ENCODE measurements at regions not wholly inside any gene's neighbourhood (a gene's known extent, or its start where the extent isn't known, plus 50 kb on each side); places are given as distances from the start of the nearest gene placed in this dataset.

GRCh38 chr11:70596091-70596490 lies 197.8 kb downstream of the CTTN start:
- CTCF ChIA-PET = no interaction called here
- H3K9me3 ChIP-seq (ENCODE audit: control insufficient read depth in 1 of 2, insufficient read depth in 1 of 2, low read depth in 1 of 2, low read length in 2 of 2) = no peaks in the 10 kb centered on the region
- TF ChIP-seq TCF7L2 (IDR thresholded peaks at IDR 0.05; ENCODE audit: borderline replicate concordance, extremely low read depth, insufficient read depth, insufficient read length) (no peak), CEBPB (IDR thresholded peaks at IDR 0.05; ENCODE audit: low read depth) (no peak), POLR2AphosphoS5 (IDR thresholded peaks at IDR 0.05; ENCODE audit: low read depth, low read length) (no peak), ZFX (IDR thresholded peaks at IDR 0.05) (no peak), EZH2phosphoT487 (IDR thresholded peaks at IDR 0.05; ENCODE audit: borderline replicate concordance) (no peak), FOSL1 (IDR thresholded peaks at IDR 0.05; ENCODE audit: low read depth) (no peak), SP1 (IDR thresholded peaks at IDR 0.05; ENCODE audit: low read depth) (no peak), SIN3A (IDR thresholded peaks at IDR 0.05; ENCODE audit: low read depth) (no peak), ZBTB33 (IDR thresholded peaks at IDR 0.05; ENCODE audit: extremely low read depth, insufficient replicate concordance, low read length) (no peak)
- H3K4me3 ChIP-seq (replicated peaks in 1 of 2; ENCODE audit: low read depth in 1 of 2, low read length in 2 of 2) = no peak overlapping the region
- POLR2A ChIA-PET = no interaction called here
- DNase-seq (ENCODE audit: low read depth, low spot score) (no peak), ATAC-seq (no peak)
- no TSS peak for BruUV-seq (replicated peaks)
- no peaks in the 10 kb centered on the region for H3K4me1 ChIP-seq (ENCODE audit: control insufficient read depth in 1 of 2, insufficient read depth in 2 of 2, low read length in 2 of 2)
- no peaks in the 10 kb centered on the region for H3K9me2 ChIP-seq (ENCODE audit: insufficient read depth)
- no peaks in the 10 kb centered on the region for H4K20me1 ChIP-seq (ENCODE audit: insufficient read depth)
- H3K4me2 ChIP-seq (ENCODE audit: low read length) = no peak overlapping the region
- intact Hi-C loops (cut with micrococcal nuclease) = no loop called here
- no peaks in the 10 kb centered on the region for H3K27me3 ChIP-seq (ENCODE audit: insufficient read depth, low read length)
- RAD21 ChIA-PET (ENCODE audit: low non-redundant PET in 1 of 2, low total read pairs in 2 of 2, uncharacterized antibody in 2 of 2, unreplicated experiment in 2 of 2) = no interaction called here
- H2AFZ ChIP-seq (ENCODE audit: low read depth, low read length, poor library complexity, severe bottlenecking) = no peak overlapping the region
- no peaks in the 10 kb centered on the region for H3K36me3 ChIP-seq (ENCODE audit: control insufficient read depth in 1 of 2, insufficient read depth in 2 of 2, low read length in 2 of 2)
- H3K27ac ChIP-seq (ENCODE audit: low read depth, low read length) = no peak overlapping the region
- H3K9ac ChIP-seq (ENCODE audit: low read length) = no peak overlapping the region
- H3K79me2 ChIP-seq (ENCODE audit: insufficient read depth, low read length) = no peaks in the 10 kb centered on the region

GRCh38 chr11:70597006-70597555 lies 198.8 kb downstream of the CTTN start:
- Histone ChIP-seq H3K4me3 (replicated peaks in 1 of 2; ENCODE audit: low read depth in 1 of 2, low read length in 2 of 2) (no peak overlapping the region), H3K36me3 (ENCODE audit: control insufficient read depth in 1 of 2, insufficient read depth in 2 of 2, low read length in 2 of 2) (no peaks in the 10 kb centered on the region), H3K9me3 (ENCODE audit: control insufficient read depth in 1 of 2, insufficient read depth in 1 of 2, low read depth in 1 of 2, low read length in 2 of 2) (no peaks in the 10 kb centered on the region), H3K4me2 (ENCODE audit: low read length) (no peak overlapping the region), H3K9ac (ENCODE audit: low read length) (no peak overlapping the region), H3K27me3 (ENCODE audit: insufficient read depth, low read length) (no peaks in the 10 kb centered on the region), H3K4me1 (ENCODE audit: control insufficient read depth in 1 of 2, insufficient read depth in 2 of 2, low read length in 2 of 2) (no peaks in the 10 kb centered on the region), H3K27ac (ENCODE audit: low read depth, low read length) (no peak overlapping the region), H4K20me1 (ENCODE audit: insufficient read depth) (no peaks in the 10 kb centered on the region), H2AFZ (ENCODE audit: low read depth, low read length, poor library complexity, severe bottlenecking) (no peak overlapping the region), H3K9me2 (ENCODE audit: insufficient read depth) (no peaks in the 10 kb centered on the region), H3K79me2 (ENCODE audit: insufficient read depth, low read length) (no peaks in the 10 kb centered on the region)
- DNase-seq (ENCODE audit: low read depth, low spot score) = no peak
- ChIA-PET POLR2A (no interaction called here), CTCF (no interaction called here), RAD21 (ENCODE audit: low non-redundant PET in 1 of 2, low total read pairs in 2 of 2, uncharacterized antibody in 2 of 2, unreplicated experiment in 2 of 2) (no interaction called here)
- no TSS peak for BruUV-seq (replicated peaks)
- no peak for ATAC-seq
- intact Hi-C loops (cut with micrococcal nuclease) = no loop called here
- no peak for TF ChIP-seq EGR1 (IDR thresholded peaks at IDR 0.05; ENCODE audit: low read depth)
- TF ChIP-seq ATF3 (IDR thresholded peaks at IDR 0.05) = no peak
- TF ChIP-seq SP1 (IDR thresholded peaks at IDR 0.05; ENCODE audit: low read depth) = no peak
- no peak for TF ChIP-seq EZH2phosphoT487 (IDR thresholded peaks at IDR 0.05; ENCODE audit: borderline replicate concordance)
- TF ChIP-seq CEBPB (IDR thresholded peaks at IDR 0.05; ENCODE audit: low read depth) = no peak
- no peak for TF ChIP-seq ZFX (IDR thresholded peaks at IDR 0.05)
- no peak for TF ChIP-seq MAX (IDR thresholded peaks at IDR 0.05)
- no peak for TF ChIP-seq EZH2 (IDR thresholded peaks at IDR 0.05)
- no peak for TF ChIP-seq ELF1 (IDR thresholded peaks at IDR 0.05; ENCODE audit: borderline replicate concordance, low read depth)
- no peak for TF ChIP-seq POLR2A (IDR thresholded peaks at IDR 0.05; ENCODE audit: borderline replicate concordance, extremely low read depth, insufficient read depth, insufficient read length)
- no peak for TF ChIP-seq RAD21 (IDR thresholded peaks at IDR 0.05; ENCODE audit: low read depth)
- TF ChIP-seq CBX3 (IDR thresholded peaks at IDR 0.05; ENCODE audit: low read depth) = no peak
- TF ChIP-seq JUND (IDR thresholded peaks at IDR 0.05) = no peak
- no peak for TF ChIP-seq POLR2AphosphoS5 (IDR thresholded peaks at IDR 0.05; ENCODE audit: low read depth, low read length)
- TF ChIP-seq SRF (IDR thresholded peaks at IDR 0.05; ENCODE audit: low read depth) = no peak
- TF ChIP-seq FOSL1 (IDR thresholded peaks at IDR 0.05; ENCODE audit: low read depth) = no peak
- TF ChIP-seq TCF7L2 (IDR thresholded peaks at IDR 0.05; ENCODE audit: borderline replicate concordance, extremely low read depth, insufficient read depth, insufficient read length) = no peak
- TF ChIP-seq ZNF274 (IDR thresholded peaks at IDR 0.05; ENCODE audit: low read depth, low read length) = no peak
